ENCODE measurements at regions not wholly inside any gene's neighbourhood (a gene's known extent, or its start where the extent isn't known, plus 50 kb on each side); places are given as distances from the start of the nearest gene placed in this dataset.

DNA sequence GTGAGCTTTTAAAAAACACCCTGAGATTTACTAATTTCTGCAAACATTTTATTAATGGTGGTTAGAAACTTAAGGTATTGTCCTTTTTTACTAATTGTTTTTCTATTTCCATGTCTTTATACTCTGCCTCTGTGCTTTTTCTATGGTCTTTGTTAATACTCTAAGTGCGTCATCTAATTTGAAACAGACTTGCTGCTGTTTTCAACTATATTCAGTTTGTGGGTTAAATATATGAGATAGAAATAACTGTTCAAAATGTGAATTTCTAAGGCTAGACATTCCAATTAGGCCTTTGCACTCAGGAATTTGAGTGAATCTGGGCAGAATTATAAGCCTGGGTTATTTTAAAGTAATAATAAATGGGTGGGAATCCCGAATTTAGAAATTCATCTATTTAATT lies 82.4 kb upstream of the COL11A1 start:
- TF ChIP-seq, protein P1, sequence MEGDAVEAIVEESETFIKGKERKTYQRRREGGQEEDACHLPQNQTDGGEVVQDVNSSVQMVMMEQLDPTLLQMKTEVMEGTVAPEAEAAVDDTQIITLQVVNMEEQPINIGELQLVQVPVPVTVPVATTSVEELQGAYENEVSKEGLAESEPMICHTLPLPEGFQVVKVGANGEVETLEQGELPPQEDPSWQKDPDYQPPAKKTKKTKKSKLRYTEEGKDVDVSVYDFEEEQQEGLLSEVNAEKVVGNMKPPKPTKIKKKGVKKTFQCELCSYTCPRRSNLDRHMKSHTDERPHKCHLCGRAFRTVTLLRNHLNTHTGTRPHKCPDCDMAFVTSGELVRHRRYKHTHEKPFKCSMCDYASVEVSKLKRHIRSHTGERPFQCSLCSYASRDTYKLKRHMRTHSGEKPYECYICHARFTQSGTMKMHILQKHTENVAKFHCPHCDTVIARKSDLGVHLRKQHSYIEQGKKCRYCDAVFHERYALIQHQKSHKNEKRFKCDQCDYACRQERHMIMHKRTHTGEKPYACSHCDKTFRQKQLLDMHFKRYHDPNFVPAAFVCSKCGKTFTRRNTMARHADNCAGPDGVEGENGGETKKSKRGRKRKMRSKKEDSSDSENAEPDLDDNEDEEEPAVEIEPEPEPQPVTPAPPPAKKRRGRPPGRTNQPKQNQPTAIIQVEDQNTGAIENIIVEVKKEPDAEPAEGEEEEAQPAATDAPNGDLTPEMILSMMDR (IDR thresholded peaks at IDR 0.05) = no peak
- no peak for TF ChIP-seq POLR2A (IDR thresholded peaks at IDR 0.05)
